ENCODE measurements at regions not wholly inside any gene's neighbourhood (a gene's known extent, or its start where the extent isn't known, plus 50 kb on each side); places are given as distances from the start of the nearest gene placed in this dataset.

- no peaks in the 10 kb centered on the region for H3K27me3 ChIP-seq (ENCODE audit: insufficient read depth)
- TF ChIP-seq STAT1 (IDR thresholded peaks at IDR 0.05; ENCODE audit: unreplicated experiment), result no peak
- no peak for TF ChIP-seq EZH2 (IDR thresholded peaks at IDR 0.05; ENCODE audit: low read depth, unreplicated experiment)
- H3K36me3 ChIP-seq (ENCODE audit: insufficient read depth), result no peaks in the 10 kb centered on the region
- H3K27ac Mint-ChIP-seq, result no peak overlapping the region
- H3K36me3 Mint-ChIP-seq (ENCODE audit: low read depth), result no peaks in the 10 kb centered on the region
- ATAC-seq (no peak), DNase-seq (ENCODE audit: low spot score) (no peak)
- H3K79me2 ChIP-seq (replicated peaks; ENCODE audit: insufficient read depth), result no peaks in the 10 kb centered on the region
- peaks cover 4% of the 10 kb centered on the region; the same call in 2 of the 3 replicates for H3K4me1 Mint-ChIP-seq
- peaks cover 3% of the 10 kb centered on the region; the same call in 1 of the 2 replicates for H3K9me2 ChIP-seq (ENCODE audit: insufficient read depth)
- no peak overlapping the region for H3K4me3 ChIP-seq
- H2AFZ ChIP-seq, result no peak overlapping the region
- H3K4me3 Mint-ChIP-seq, result no peak overlapping the region
- no peaks in the 10 kb centered on the region for H3K9me3 Mint-ChIP-seq
- H3K4me1 ChIP-seq (ENCODE audit: insufficient read depth), result no peaks in the 10 kb centered on the region
- no peaks in the 10 kb centered on the region for H3F3A ChIP-seq (replicated peaks; ENCODE audit: low read depth)
- peaks cover 2% of the 10 kb centered on the region for H3K27me3 Mint-ChIP-seq (ENCODE audit: insufficient read depth, low read depth, poor library complexity)
- no peak overlapping the region for H3K27ac ChIP-seq (ENCODE audit: low read depth)
- no peak overlapping the region for H3K4me2 ChIP-seq
- no peaks in the 10 kb centered on the region for H4K20me1 ChIP-seq (replicated peaks; ENCODE audit: insufficient read depth)
Observed at GRCh38 chr18:41734917-41735316, 220.1 kb upstream of the PIK3C3 start.

GRCh38 chr18:41732356-41732755 lies 222.7 kb upstream of the PIK3C3 start:
- Histone ChIP-seq H4K20me1 (replicated peaks; ENCODE audit: insufficient read depth) (no peaks in the 10 kb centered on the region), H3K4me2 (no peak overlapping the region), H3F3A (replicated peaks; ENCODE audit: low read depth) (no peaks in the 10 kb centered on the region), H3K9me2 (ENCODE audit: insufficient read depth) (peaks cover under 1% of the 10 kb centered on the region; the same call in 1 of the 2 replicates), H3K79me2 (replicated peaks; ENCODE audit: insufficient read depth) (no peaks in the 10 kb centered on the region), H3K36me3 (ENCODE audit: insufficient read depth) (no peaks in the 10 kb centered on the region), H3K4me3 (no peak overlapping the region), H3K27ac (ENCODE audit: low read depth) (no peak overlapping the region), H3K4me1 (ENCODE audit: insufficient read depth) (0 out of 2 replicates have a peak, but pooled peaks cover 5% of the 10 kb centered on the region), H2AFZ (no peak overlapping the region), H3K27me3 (ENCODE audit: insufficient read depth) (no peaks in the 10 kb centered on the region)
- H3K27ac Mint-ChIP-seq, result no peak overlapping the region
- no peaks in the 10 kb centered on the region for H3K36me3 Mint-ChIP-seq (ENCODE audit: low read depth)
- ATAC-seq (no peak), DNase-seq (ENCODE audit: low spot score) (no peak)
- H3K27me3 Mint-ChIP-seq (ENCODE audit: insufficient read depth, low read depth, poor library complexity), result peaks cover 2% of the 10 kb centered on the region
- H3K9me3 Mint-ChIP-seq, result no peaks in the 10 kb centered on the region
- peaks cover 4% of the 10 kb centered on the region; the same call in 2 of the 3 replicates for H3K4me1 Mint-ChIP-seq
- H3K4me3 Mint-ChIP-seq, result no peak overlapping the region
- no peak for TF ChIP-seq ZNF331 (CRISPR knock-in tag; IDR thresholded peaks at IDR 0.05; ENCODE audit: low read depth)
- TF ChIP-seq EZH2 (IDR thresholded peaks at IDR 0.05; ENCODE audit: low read depth, unreplicated experiment), result no peak
- no peak for TF ChIP-seq REST (IDR thresholded peaks at IDR 0.05; ENCODE audit: unreplicated experiment)
- TF ChIP-seq ETS1 (IDR thresholded peaks at IDR 0.05), result no peak
- TF ChIP-seq CTCF (conservative IDR thresholded peaks at IDR 0.05; ENCODE audit: low read depth in 2 of 2), result no peak
- no peak for TF ChIP-seq ZNF114 (CRISPR knock-in tag; IDR thresholded peaks at IDR 0.05)
- TF ChIP-seq ZNF462 (CRISPR knock-in tag; IDR thresholded peaks at IDR 0.05), result no peak
- TF ChIP-seq POLR2AphosphoS5 (IDR thresholded peaks at IDR 0.05; ENCODE audit: low read depth), result no peak
- TF ChIP-seq STAT1 (IDR thresholded peaks at IDR 0.05; ENCODE audit: unreplicated experiment), result no peak

Data from GM23338 (cell line).